ENCODE measurements at regions not wholly inside any gene's neighbourhood (a gene's known extent, or its start where the extent isn't known, plus 50 kb on each side); places are given as distances from the start of the nearest gene placed in this dataset.

GRCh38 chr1:239805851-239806772 is 285.6 kb upstream of the FMN2 start:
- Mint-ChIP-seq H3K9me3 (no peaks in the 10 kb centered on the region), H3K27me3 (peaks cover 0 to 3% of the 10 kb centered on the region in 2 donors), H3K27ac (peak overlapping the region in 1 of 7 donors; percentile 76), H3K36me3 (peaks cover 0 to 3% of the 10 kb centered on the region in 2 donors), H3K4me1 (peaks cover 13 to 17% (median 15%) of the 10 kb centered on the region in 4 donors), H3K4me3 (peak overlapping the region in 2 of 8 donors; percentile 17 to 41)
- CTCF ChIA-PET (ENCODE audit: partially characterized antibody) = interaction anchor here (1.6 kb wide), 1 partner anchor 10 kb away, joined by 3 read pairs; no protein-coding TSS in a partner anchor
- POLR2A ChIA-PET (ENCODE audit: partially characterized antibody) = no interaction called here
- Histone ChIP-seq H3K36me3 (ENCODE audit: insufficient read depth, low read length) (no peaks in the 10 kb centered on the region), H3K4me3 (ENCODE audit: low read length in 2 of 2) (no peak overlapping the region), H3K27me3 (ENCODE audit: insufficient read depth, low read length) (no peaks in the 10 kb centered on the region), H3K9me3 (ENCODE audit: control insufficient read depth in 1 of 2, low read length in 2 of 2) (no peaks in the 10 kb centered on the region), H3K4me1 (ENCODE audit: insufficient read depth, low read length) (peaks cover 13% of the 10 kb centered on the region), H3K27ac (ENCODE audit: low read depth, low read length) (no peak overlapping the region)
- intact Hi-C loops (cut with micrococcal nuclease) = loop anchor here (10.0 kb wide), 1 partner anchor 221 kb away; no protein-coding TSS in a partner anchor
- DNase-seq = no peak

GRCh38 chr1:239806897-239807296 is 284.8 kb upstream of the FMN2 start:
- Mint-ChIP-seq H3K27ac (no peak overlapping the region), H3K9me3 (no peaks in the 10 kb centered on the region), H3K4me1 (peaks cover 19 to 24% (median 22%) of the 10 kb centered on the region in 4 donors), H3K36me3 (peaks cover 0 to 3% of the 10 kb centered on the region in 2 donors), H3K4me3 (no peak overlapping the region), H3K27me3 (peaks cover 0 to 3% of the 10 kb centered on the region in 2 donors)
- ChIA-PET CTCF (ENCODE audit: partially characterized antibody) (no interaction called here), POLR2A (ENCODE audit: partially characterized antibody) (no interaction called here)
- H3K9me3 ChIP-seq (ENCODE audit: control insufficient read depth in 1 of 2, low read length in 2 of 2) = no peaks in the 10 kb centered on the region
- H3K27me3 ChIP-seq (ENCODE audit: insufficient read depth, low read length) = no peaks in the 10 kb centered on the region
- DNase-seq = no peak
- no peak overlapping the region for H3K4me3 ChIP-seq (ENCODE audit: low read length in 2 of 2)
- no peaks in the 10 kb centered on the region for H3K36me3 ChIP-seq (ENCODE audit: insufficient read depth, low read length)
- no peak overlapping the region for H3K27ac ChIP-seq (ENCODE audit: low read depth, low read length)
- intact Hi-C loops (cut with micrococcal nuclease) = loop anchor here (10.0 kb wide), 1 partner anchor 222 kb away; no protein-coding TSS in a partner anchor
- peaks cover 20% of the 10 kb centered on the region for H3K4me1 ChIP-seq (ENCODE audit: insufficient read depth, low read length)

DNA sequence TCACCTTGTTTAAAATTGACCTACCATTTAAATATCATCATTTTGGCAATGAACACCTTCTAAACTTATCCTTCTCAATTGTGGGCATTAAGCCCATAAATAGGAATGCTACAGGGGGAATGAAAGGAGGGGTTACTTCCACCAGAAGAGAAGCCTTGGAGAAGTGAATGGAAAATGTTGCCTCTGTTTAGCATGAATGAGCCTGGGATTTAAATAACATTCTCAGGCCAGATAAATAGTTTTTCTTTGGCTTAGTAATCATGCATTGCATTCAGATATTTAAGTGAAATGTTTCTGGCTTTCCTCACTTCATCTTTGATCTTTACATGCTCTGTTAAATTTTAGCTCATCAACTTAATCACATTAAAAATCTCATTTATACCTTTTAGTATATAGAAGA is 284.3 kb upstream of the FMN2 start:
- Histone ChIP-seq H3K9me3 (ENCODE audit: control insufficient read depth in 1 of 2, low read length in 2 of 2) (no peaks in the 10 kb centered on the region), H3K4me3 (ENCODE audit: low read length in 2 of 2) (no peak overlapping the region), H3K27me3 (ENCODE audit: insufficient read depth, low read length) (no peaks in the 10 kb centered on the region), H3K36me3 (ENCODE audit: insufficient read depth, low read length) (no peaks in the 10 kb centered on the region), H3K4me1 (ENCODE audit: insufficient read depth, low read length) (peaks cover 20% of the 10 kb centered on the region), H3K27ac (ENCODE audit: low read depth, low read length) (no peak overlapping the region)
- Mint-ChIP-seq H3K27ac (no peak overlapping the region), H3K4me1 (peaks cover 19 to 25% (median 21%) of the 10 kb centered on the region in 4 donors), H3K36me3 (peaks cover 0 to 3% of the 10 kb centered on the region in 2 donors), H3K9me3 (no peaks in the 10 kb centered on the region), H3K27me3 (peaks cover 0 to 3% of the 10 kb centered on the region in 2 donors), H3K4me3 (no peak overlapping the region)
- intact Hi-C loops (cut with micrococcal nuclease) = loop anchor here (10.0 kb wide), 1 partner anchor 223 kb away; no protein-coding TSS in a partner anchor
- CTCF ChIA-PET (ENCODE audit: partially characterized antibody) = no interaction called here
- POLR2A ChIA-PET (ENCODE audit: partially characterized antibody) = no interaction called here
- no peak for DNase-seq

DNA sequence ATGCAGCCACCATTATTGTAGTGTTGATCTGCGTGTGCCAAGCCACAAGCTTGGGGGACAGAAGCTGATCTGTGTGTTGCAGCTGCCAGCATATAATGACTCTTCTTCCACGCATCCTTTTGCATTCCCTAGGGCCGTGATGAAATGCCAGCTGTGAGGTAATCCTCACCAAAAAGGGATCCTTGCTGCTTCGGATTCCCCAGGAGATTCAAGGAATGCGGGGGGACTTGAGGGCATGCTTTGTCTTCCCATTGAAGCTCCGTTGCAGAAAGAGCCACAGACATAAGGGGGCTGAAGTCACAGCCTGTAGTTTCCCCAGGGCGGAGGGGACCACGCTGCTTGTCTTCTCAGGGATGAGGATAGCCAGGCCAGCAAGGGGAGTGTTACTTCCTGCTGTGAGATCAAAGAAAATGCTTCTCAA is 281.6 kb upstream of the FMN2 start:
- Mint-ChIP-seq H3K36me3 (peaks cover 0 to 3% of the 10 kb centered on the region in 2 donors), H3K27ac (peak overlapping the region in 1 of 7 donors; percentile 60)

DNA sequence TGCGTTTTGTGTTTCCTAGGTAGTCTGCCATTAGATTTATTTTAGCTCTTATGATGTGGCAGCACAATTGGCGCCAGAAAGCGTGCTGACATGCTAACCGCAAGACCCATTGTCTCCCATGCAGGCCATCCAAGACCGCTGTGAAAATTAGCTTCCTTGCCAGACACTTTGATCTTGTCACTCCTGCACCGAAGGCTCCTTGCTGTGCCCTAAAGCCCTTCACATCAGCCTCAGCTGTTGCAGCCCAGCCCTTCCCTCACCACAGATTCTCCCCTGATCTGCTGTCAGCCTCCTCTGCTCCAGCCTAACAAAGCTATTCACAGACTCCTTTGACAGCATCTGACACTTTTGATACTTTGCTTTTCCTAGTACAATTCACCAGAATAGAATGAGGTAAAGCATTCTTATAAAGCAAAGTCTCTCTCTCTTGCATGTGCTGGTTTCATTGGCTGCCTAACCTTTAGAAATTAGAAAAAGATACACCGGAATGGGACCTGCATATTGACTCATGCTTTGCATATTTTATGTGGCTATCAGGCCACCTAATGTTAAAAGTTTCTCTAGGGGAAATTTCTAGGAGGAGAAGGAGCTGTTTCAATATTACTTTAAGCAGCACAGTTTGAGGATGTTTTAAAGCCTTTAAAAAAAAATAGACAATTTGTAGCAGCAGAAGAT is 280.3 kb upstream of the FMN2 start:
- Mint-ChIP-seq H3K27me3 (no peaks in the 10 kb centered on the region), H3K4me3 (peak overlapping the region in 4 of 8 donors; percentile 0 to 41 (median 10)), H3K27ac (peak overlapping the region in 4 of 7 donors; percentile 38 to 81 (median 62)), H3K9me3 (no peaks in the 10 kb centered on the region), H3K36me3 (peaks cover 0 to 3% of the 10 kb centered on the region in 2 donors), H3K4me1 (peaks cover 24 to 43% (median 40%) of the 10 kb centered on the region in 4 donors)
- Histone ChIP-seq H3K4me3 (ENCODE audit: low read length in 2 of 2) (no peak overlapping the region), H3K9me3 (ENCODE audit: control insufficient read depth in 1 of 2, low read length in 2 of 2) (no peaks in the 10 kb centered on the region), H3K4me1 (ENCODE audit: insufficient read depth, low read length) (peaks cover 30% of the 10 kb centered on the region), H3K27ac (ENCODE audit: low read depth, low read length) (no peak overlapping the region), H3K36me3 (ENCODE audit: insufficient read depth, low read length) (no peaks in the 10 kb centered on the region), H3K27me3 (ENCODE audit: insufficient read depth, low read length) (no peaks in the 10 kb centered on the region)
- CTCF ChIA-PET (ENCODE audit: partially characterized antibody) = interaction anchor here (0.6 kb wide), 1 partner anchor 69 kb away, joined by 3 read pairs; no protein-coding TSS in a partner anchor
- intact Hi-C loops (cut with micrococcal nuclease) = loop anchor here (5.0 kb wide), 1 partner anchor 94 kb away; no protein-coding TSS in a partner anchor
- peak in 3 of 5 donors; percentile 2 to 20 (median 15) for DNase-seq
- POLR2A ChIA-PET (ENCODE audit: partially characterized antibody) = interaction anchor here (1.3 kb wide), 1 partner anchor 92 kb away, joined by 10 read pairs; no protein-coding TSS in a partner anchor

More for the DNA sequence above, 281.6 kb upstream of the FMN2 start:
- ChIA-PET POLR2A (ENCODE audit: partially characterized antibody) (no interaction called here), CTCF (ENCODE audit: partially characterized antibody) (interaction anchor here (1.0 kb wide), 1 partner anchor 9 kb away, joined by 6 read pairs; no protein-coding TSS in a partner anchor)
- H3K27me3 Mint-ChIP-seq = no peaks in the 10 kb centered on the region
- intact Hi-C loops (cut with micrococcal nuclease) = loop anchor here (5.0 kb wide), 1 partner anchor 93 kb away; no protein-coding TSS in a partner anchor
- Histone ChIP-seq H3K27ac (ENCODE audit: low read depth, low read length) (no peak overlapping the region), H3K9me3 (ENCODE audit: control insufficient read depth in 1 of 2, low read length in 2 of 2) (no peaks in the 10 kb centered on the region), H3K27me3 (ENCODE audit: insufficient read depth, low read length) (no peaks in the 10 kb centered on the region), H3K4me3 (ENCODE audit: low read length in 2 of 2) (no peak overlapping the region), H3K4me1 (ENCODE audit: insufficient read depth, low read length) (peaks cover 30% of the 10 kb centered on the region), H3K36me3 (ENCODE audit: insufficient read depth, low read length) (no peaks in the 10 kb centered on the region)
- no peak overlapping the region for H3K4me3 Mint-ChIP-seq
- H3K4me1 Mint-ChIP-seq = peaks cover 24 to 33% (median 32%) of the 10 kb centered on the region in 4 donors
- DNase-seq = no peak
- H3K9me3 Mint-ChIP-seq = no peaks in the 10 kb centered on the region

GRCh38 chr1:239812580-239812979 is 279.1 kb upstream of the FMN2 start:
- H3K4me1 ChIP-seq (ENCODE audit: insufficient read depth, low read length) = peaks cover 30% of the 10 kb centered on the region
- intact Hi-C loops (cut with micrococcal nuclease) = loop anchor here (5.0 kb wide), 1 partner anchor 95 kb away; no protein-coding TSS in a partner anchor

More at GRCh38 chr1:239812580-239812979, 279.1 kb upstream of the FMN2 start:
- H3K27ac Mint-ChIP-seq = no peak overlapping the region
- H3K36me3 Mint-ChIP-seq = peaks cover 0 to 3% of the 10 kb centered on the region in 2 donors
- H3K9me3 Mint-ChIP-seq = no peaks in the 10 kb centered on the region
- Histone ChIP-seq H3K27ac (ENCODE audit: low read depth, low read length) (no peak overlapping the region), H3K36me3 (ENCODE audit: insufficient read depth, low read length) (no peaks in the 10 kb centered on the region), H3K9me3 (ENCODE audit: control insufficient read depth in 1 of 2, low read length in 2 of 2) (no peaks in the 10 kb centered on the region), H3K27me3 (ENCODE audit: insufficient read depth, low read length) (no peaks in the 10 kb centered on the region), H3K4me3 (ENCODE audit: low read length in 2 of 2) (no peak overlapping the region)
- no peak overlapping the region for H3K4me3 Mint-ChIP-seq
- no peak for DNase-seq
- POLR2A ChIA-PET (ENCODE audit: partially characterized antibody) = no interaction called here
- H3K27me3 Mint-ChIP-seq = no peaks in the 10 kb centered on the region
- CTCF ChIA-PET (ENCODE audit: partially characterized antibody) = no interaction called here
- peaks cover 24 to 44% (median 40%) of the 10 kb centered on the region in 4 donors for H3K4me1 Mint-ChIP-seq

Measured in CD4-positive, alpha-beta memory T cell (primary cell).